Cerebellar nuclear complex (tissue), 1 donor: ENCODE measurements at regions not wholly inside any gene's neighbourhood (a gene's known extent, or its start where the extent isn't known, plus 50 kb on each side); places are given as distances from the start of the nearest gene placed in this dataset.
"Not testable (repeated sequence)": the region's sequence is repeated elsewhere in the genome, so short reads cannot be mapped to it uniquely, and the experiment has no call there.

Experiments
- DNase-seq, 2 experiments: peaks; one replicate each; lab custom pipeline; 2025; lab: John Stamatoyannopoulos, UW

DNA sequence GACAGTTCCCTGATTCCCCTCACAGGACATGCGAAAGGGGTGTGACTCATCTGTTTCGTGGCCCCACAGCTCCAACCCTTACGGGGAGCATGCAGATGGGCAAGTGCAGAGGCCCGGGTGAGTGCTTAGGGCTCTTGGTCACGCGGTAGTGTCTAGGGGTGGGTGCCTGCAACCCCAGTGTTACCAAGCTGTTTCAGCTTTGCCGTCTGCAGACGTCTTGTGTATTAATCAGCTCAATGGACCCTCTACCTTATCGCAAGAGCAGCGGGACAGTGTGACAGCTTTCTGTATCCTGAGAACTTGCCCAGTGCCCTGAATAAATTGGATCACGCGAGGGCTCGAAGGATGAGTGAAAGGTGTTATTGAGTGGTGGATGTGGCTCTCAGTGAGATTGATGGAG is 816.4 kb upstream of the ANO3 start:
- DNase-seq: no peak

GRCh38 chr11:25520459-25520858 is 811.5 kb upstream of the ANO3 start:
- DNase-seq: no peak

- DNase-seq: no peak
These were observed 804.1 kb upstream of the ANO3 start for GRCh38 chr11:25527841-25528240.

GRCh38 chr11:25529572-25529971 is 802.4 kb upstream of the ANO3 start:
- no peak for DNase-seq

- DNase-seq: no peak
These were observed 796.3 kb upstream of the ANO3 start for GRCh38 chr11:25535467-25536272.

DNA sequence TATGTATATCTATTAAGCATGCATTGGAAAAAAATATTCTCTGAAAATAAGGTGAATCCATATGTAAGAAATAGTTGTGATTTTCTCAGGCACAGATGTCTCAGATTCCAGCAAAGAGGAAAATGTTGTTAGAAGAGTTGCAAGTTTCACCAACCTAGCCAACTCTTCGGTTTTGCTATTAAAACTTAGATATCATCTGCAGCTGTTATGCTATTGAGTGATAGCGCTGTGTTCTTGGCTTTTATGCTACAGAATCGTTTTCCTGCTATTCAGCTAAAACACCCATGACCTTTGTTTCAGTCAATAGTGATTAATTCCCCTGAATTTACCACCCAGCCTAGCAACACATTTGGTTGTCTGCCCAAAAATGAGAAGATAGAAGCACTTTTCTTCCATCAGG is 795.6 kb upstream of the ANO3 start:
- DNase-seq: no peak

- DNase-seq: no peak
These were observed 794.5 kb upstream of the ANO3 start for GRCh38 chr11:25537393-25537792.

GRCh38 chr11:25547292-25547691 is 784.6 kb upstream of the ANO3 start:
- DNase-seq: no peak

DNA sequence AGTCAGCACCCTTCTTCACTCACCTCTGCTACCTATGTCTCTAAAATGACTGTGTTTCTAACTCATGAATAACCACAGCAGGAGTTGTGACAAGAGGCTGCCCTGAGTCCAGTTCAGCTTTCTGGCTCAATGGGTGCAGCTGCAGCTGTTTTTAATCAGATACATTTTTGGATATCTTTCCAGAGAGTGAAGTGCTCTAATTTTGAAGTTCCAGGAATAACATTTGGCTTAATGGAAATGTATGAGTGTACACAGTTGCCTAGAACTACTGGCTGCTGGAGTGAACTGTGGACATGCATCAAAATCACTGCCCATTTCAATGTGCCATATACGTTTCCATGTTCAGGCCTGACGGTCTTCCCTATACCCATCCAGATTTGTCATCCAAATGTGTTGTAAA is 769.5 kb upstream of the ANO3 start:
- DNase-seq: no peak

DNA sequence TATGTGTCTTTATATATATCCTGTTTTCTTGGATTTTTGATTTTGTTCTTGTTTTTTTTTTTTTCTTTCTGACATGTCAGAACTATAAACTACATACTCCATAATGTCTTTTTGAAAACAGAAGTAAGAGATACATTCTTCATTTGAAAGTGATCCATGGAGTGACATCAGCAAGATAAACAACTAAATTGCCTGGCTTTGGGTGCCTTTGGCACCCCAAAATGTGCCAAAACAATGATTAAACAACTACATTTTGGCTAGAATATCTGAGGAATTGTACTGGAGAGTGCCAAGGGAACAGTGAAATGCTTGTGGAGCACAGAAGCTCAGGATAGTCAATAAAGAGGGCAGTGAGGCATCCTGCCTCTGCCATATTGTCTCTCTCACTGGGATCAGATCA is 766.1 kb upstream of the ANO3 start:
- no peak for DNase-seq

- DNase-seq: no peak
These were observed 765.4 kb upstream of the ANO3 start for GRCh38 chr11:25566298-25567200.

GRCh38 chr11:25576320-25576719 is 755.6 kb upstream of the ANO3 start:
- no peak for DNase-seq

- not testable (repeated sequence) for DNase-seq
These were observed 752.4 kb upstream of the ANO3 start for GRCh38 chr11:25579554-25579953.

GRCh38 chr11:25583596-25583995 is 748.3 kb upstream of the ANO3 start:
- DNase-seq: no peak

- no peak for DNase-seq
These were observed 744.4 kb upstream of the ANO3 start for GRCh38 chr11:25587496-25587895.

DNA sequence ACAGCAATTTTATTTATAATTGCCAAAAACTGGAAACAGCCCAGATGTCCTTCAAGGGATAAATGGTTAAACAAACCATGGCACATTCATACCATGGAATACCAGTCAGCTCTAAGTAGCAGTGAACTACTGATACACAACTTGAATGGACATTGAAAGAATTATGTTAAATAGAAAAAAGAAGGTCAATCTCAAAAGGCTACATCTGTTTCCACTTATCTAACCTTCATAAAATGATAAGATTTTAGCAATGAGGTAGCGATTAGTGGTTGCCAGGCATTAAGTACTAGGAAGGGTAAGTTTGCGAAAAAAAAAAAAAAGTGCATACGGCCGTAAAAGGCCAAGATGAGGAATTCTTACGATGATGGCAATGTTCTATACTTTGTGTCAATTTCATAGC is 738.7 kb upstream of the ANO3 start:
- no peak for DNase-seq

- no peak for DNase-seq
These were observed 735.2 kb upstream of the ANO3 start for GRCh38 chr11:25596701-25597100.

DNA sequence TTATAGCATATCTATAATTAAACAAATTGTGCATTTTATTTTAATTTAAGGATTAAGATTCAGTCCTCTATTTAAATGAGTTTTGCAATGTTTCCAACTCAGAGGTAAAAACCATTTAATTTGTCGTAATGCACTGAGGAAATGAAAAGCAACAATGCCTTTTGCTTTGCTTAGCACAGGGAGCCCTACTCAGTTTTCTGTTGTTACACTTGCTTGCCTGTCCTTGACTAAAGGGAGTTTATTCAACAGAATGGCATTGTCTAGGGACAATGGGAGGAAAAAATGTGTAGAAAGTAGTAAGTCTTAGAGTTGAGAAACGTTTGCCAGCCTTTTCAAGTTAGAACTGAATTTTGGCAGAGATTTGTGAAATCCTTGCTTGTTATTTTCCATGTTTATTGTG is 734.2 kb upstream of the ANO3 start:
- no peak for DNase-seq

- DNase-seq: no peak
These were observed 729.8 kb upstream of the ANO3 start for GRCh38 chr11:25602149-25602548.

GRCh38 chr11:25602959-25603358 is 729.0 kb upstream of the ANO3 start:
- DNase-seq: no peak

- DNase-seq: no peak
These were observed 719.1 kb upstream of the ANO3 start for GRCh38 chr11:25612806-25613205.

GRCh38 chr11:25613451-25613850 is 718.5 kb upstream of the ANO3 start:
- DNase-seq: no peak

DNA sequence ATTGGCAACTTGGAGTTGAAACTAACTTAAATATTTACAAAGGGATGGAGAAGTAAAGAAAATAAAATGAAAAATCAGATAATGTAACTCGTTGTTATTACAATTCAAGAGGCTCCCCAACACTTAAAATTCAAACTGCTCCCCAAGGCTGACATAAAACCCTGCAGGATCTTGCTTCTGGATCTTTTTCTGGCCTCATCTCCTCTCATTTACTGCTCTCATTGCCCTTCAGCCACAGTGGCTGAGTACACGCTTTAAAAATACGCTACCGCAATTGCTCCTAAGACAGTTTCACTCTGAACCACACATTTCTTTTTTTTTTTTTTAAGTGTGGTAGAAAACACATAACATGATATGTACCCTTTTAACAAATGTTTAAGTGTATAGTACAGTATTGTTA is 718.1 kb upstream of the ANO3 start:
- no peak for DNase-seq
